ENCODE measurements at regions not wholly inside any gene's neighbourhood (a gene's known extent, or its start where the extent isn't known, plus 50 kb on each side); places are given as distances from the start of the nearest gene placed in this dataset.
A peak's percentile ranks its signal among the peaks of the same experiment; 100 is the strongest.

DNA sequence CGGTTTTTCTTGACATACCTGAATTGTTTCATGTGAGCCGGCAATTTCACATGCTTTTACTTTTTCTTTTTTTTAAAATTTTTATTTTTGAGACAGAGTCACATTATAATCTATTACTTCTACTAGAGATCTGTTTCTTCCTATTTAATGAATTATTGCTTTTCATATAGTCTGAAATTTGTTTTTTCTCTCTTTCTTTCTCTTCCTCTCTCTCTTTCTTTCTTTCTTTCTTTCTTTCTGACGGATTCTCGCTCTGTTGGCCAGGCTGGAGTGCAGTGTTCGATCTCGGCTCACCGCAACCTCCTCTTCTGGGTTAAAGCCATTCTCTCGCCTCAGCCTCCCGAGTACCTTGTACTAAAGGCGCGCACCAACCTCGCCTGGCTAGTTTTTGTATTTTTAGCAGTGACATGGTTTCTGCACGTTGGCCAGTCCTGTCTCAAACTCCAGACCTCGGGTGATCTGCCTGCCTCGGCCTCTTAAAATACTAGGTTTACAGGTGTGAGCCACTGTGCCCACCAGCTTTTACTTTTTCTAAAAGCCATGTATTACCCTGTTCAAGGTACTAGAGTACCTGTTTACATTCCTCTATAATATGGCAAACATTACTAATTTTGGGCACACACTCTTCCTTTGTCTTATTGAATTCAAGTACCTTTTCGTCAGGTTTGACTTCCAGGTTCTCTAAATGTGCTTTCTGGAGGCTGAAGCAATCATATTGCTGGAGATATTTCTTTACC, 86.5 kb upstream of the RHOU start:
- Mint-ChIP-seq H3K4me1 (ENCODE audit: low read depth, unreplicated experiment) (peaks cover 1% of the 10 kb centered on the region), H3K9me3 (ENCODE audit: unreplicated experiment) (peaks cover 5% of the 10 kb centered on the region), H3K27me3 (ENCODE audit: low read depth, unreplicated experiment) (peaks cover 36% of the 10 kb centered on the region), H3K36me3 (ENCODE audit: low read depth, unreplicated experiment) (peaks cover 4% of the 10 kb centered on the region), H3K27ac (ENCODE audit: unreplicated experiment) (peak overlapping the region; percentile 92), H3K4me3 (ENCODE audit: unreplicated experiment) (peak overlapping the region; percentile 87)
- DNase-seq (ENCODE audit: low read depth) (no peak), FAIRE-seq (no peak)
- H4K20me1 ChIP-seq (ENCODE audit: insufficient read depth, low read length) = no peaks in the 10 kb centered on the region
- H3K4me2 ChIP-seq (ENCODE audit: low read length) = peak overlapping the region; percentile 100
- peaks cover 17% of the 10 kb centered on the region for H3K4me1 ChIP-seq (ENCODE audit: insufficient read depth, low read length)
- no peaks in the 10 kb centered on the region for H3K36me3 ChIP-seq (ENCODE audit: insufficient read depth, low read length)
- H3K79me2 ChIP-seq (ENCODE audit: insufficient read depth, low read length) = no peaks in the 10 kb centered on the region
- no peak overlapping the region for H3K9ac ChIP-seq (ENCODE audit: low read length)
- H3K27ac ChIP-seq (ENCODE audit: low read depth, low read length) = no peak overlapping the region
- no peaks in the 10 kb centered on the region for H3K9me3 ChIP-seq (ENCODE audit: insufficient read depth, low read depth, low read length)
- H2AFZ ChIP-seq (ENCODE audit: low read depth, low read length) = no peak overlapping the region
- TF ChIP-seq, protein P1, sequence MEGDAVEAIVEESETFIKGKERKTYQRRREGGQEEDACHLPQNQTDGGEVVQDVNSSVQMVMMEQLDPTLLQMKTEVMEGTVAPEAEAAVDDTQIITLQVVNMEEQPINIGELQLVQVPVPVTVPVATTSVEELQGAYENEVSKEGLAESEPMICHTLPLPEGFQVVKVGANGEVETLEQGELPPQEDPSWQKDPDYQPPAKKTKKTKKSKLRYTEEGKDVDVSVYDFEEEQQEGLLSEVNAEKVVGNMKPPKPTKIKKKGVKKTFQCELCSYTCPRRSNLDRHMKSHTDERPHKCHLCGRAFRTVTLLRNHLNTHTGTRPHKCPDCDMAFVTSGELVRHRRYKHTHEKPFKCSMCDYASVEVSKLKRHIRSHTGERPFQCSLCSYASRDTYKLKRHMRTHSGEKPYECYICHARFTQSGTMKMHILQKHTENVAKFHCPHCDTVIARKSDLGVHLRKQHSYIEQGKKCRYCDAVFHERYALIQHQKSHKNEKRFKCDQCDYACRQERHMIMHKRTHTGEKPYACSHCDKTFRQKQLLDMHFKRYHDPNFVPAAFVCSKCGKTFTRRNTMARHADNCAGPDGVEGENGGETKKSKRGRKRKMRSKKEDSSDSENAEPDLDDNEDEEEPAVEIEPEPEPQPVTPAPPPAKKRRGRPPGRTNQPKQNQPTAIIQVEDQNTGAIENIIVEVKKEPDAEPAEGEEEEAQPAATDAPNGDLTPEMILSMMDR (IDR thresholded peaks at IDR 0.05; ENCODE audit: insufficient read depth, low read depth, low read length) = no peak
- no peak for TF ChIP-seq EZH2 (IDR thresholded peaks at IDR 0.05; ENCODE audit: insufficient read depth, low read length)
- no peak overlapping the region for H3K4me3 ChIP-seq (ENCODE audit: insufficient read depth, low read depth, low read length)
- peaks cover 33% of the 10 kb centered on the region for H3K27me3 ChIP-seq (ENCODE audit: insufficient read depth, low read length)

DNA sequence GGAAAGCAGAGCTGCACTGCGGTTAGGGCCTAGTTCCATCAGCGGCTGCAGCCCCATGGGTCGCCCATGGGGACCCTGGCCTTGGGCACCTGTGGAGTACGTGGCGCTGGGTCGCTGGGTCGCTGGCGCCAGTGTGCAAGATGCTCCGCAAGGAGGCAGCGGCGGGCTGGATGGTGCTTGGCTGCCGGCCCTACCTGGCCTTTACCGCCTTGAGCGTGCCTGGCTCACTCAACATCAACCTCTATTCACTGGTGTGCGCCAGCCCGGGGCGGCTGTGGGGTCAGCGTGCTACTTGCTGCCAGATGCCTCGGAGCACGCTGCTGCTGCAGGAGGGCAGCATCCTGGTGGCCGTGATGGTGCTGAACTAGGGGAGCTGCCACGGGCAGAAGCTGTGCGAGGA, 85.1 kb upstream of the RHOU start:
- no peak overlapping the region for H3K4me3 ChIP-seq (ENCODE audit: insufficient read depth, low read depth, low read length)
- no peak for FAIRE-seq
- H3K27me3 Mint-ChIP-seq (ENCODE audit: low read depth, unreplicated experiment) = peaks cover 38% of the 10 kb centered on the region

More for the DNA sequence above, 85.1 kb upstream of the RHOU start:
- Histone ChIP-seq H3K36me3 (ENCODE audit: insufficient read depth, low read length) (no peaks in the 10 kb centered on the region), H3K9ac (ENCODE audit: low read length) (no peak overlapping the region), H3K4me2 (ENCODE audit: low read length) (no peak overlapping the region), H3K4me1 (ENCODE audit: insufficient read depth, low read length) (peaks cover 17% of the 10 kb centered on the region), H3K79me2 (ENCODE audit: insufficient read depth, low read length) (no peaks in the 10 kb centered on the region), H2AFZ (ENCODE audit: low read depth, low read length) (no peak overlapping the region), H3K27me3 (ENCODE audit: insufficient read depth, low read length) (peaks cover 33% of the 10 kb centered on the region), H3K27ac (ENCODE audit: low read depth, low read length) (no peak overlapping the region), H3K9me3 (ENCODE audit: insufficient read depth, low read depth, low read length) (no peaks in the 10 kb centered on the region), H4K20me1 (ENCODE audit: insufficient read depth, low read length) (no peaks in the 10 kb centered on the region)
- Mint-ChIP-seq H3K36me3 (ENCODE audit: low read depth, unreplicated experiment) (peaks cover 4% of the 10 kb centered on the region), H3K4me3 (ENCODE audit: unreplicated experiment) (no peak overlapping the region), H3K27ac (ENCODE audit: unreplicated experiment) (no peak overlapping the region), H3K9me3 (ENCODE audit: unreplicated experiment) (peaks cover 5% of the 10 kb centered on the region), H3K4me1 (ENCODE audit: low read depth, unreplicated experiment) (peaks cover 1% of the 10 kb centered on the region)
- TF ChIP-seq EZH2 (IDR thresholded peaks at IDR 0.05; ENCODE audit: insufficient read depth, low read length) = no peak
- TF ChIP-seq, protein P1 (IDR thresholded peaks at IDR 0.05; ENCODE audit: insufficient read depth, low read depth, low read length) = no peak
- DNase-seq (ENCODE audit: low read depth) = no peak

Measured in astrocyte (in vitro differentiated cells and primary cell).